GM23338 (cell line): ENCODE measurements at regions not wholly inside any gene's neighbourhood (a gene's known extent, or its start where the extent isn't known, plus 50 kb on each side); places are given as distances from the start of the nearest gene placed in this dataset.

Experiments used
- ATAC-seq: fragments of 200-7000 bp; cut with Tn5 transposase; 3 replicates; pipeline ENCODE4 v1.9.1; 2020
- DNase-seq: peaks from one replicate; pipeline ENCODE4 v3.0.0-alpha.2; 2015; ENCODE audit warnings: low spot score
- H2AFZ ChIP-seq: fragments of 200-600 bp; sonication (generic); 2 replicates; pipeline ENCODE4 v1.8.0; 2016; ENCODE audit warnings: antibody characterized with exemption, mild to moderate bottlenecking, moderate library complexity
- H3F3A ChIP-seq: fragments of 200-600 bp; sonication (generic); replicated peaks from 2 replicates; pipeline ENCODE4 v1.8.0; 2017; ENCODE audit warnings: antibody characterized with exemption, mixed run types, low read depth
- H3K27ac ChIP-seq: fragments of 200-600 bp; sonication (generic); 2 replicates; pipeline ENCODE4 v1.6.1; 2016; ENCODE audit warnings: low read depth
- H3K27me3 ChIP-seq: fragments of 200-600 bp; sonication (generic); 2 replicates; pipeline ENCODE4 v1.8.0; 2016; ENCODE audit warnings: mild to moderate bottlenecking, mixed run types, moderate library complexity; ENCODE audit not compliant: insufficient read depth
- H3K36me3 ChIP-seq: fragments of 200-600 bp; sonication (generic); 2 replicates; pipeline ENCODE4 v1.8.0; 2016; ENCODE audit warnings: mild to moderate bottlenecking; ENCODE audit not compliant: insufficient read depth
- H3K4me1 ChIP-seq: fragments of 200-600 bp; sonication (generic); 2 replicates; pipeline ENCODE4 v1.8.0; 2016; ENCODE audit warnings: mild to moderate bottlenecking, moderate library complexity; ENCODE audit not compliant: insufficient read depth
- H3K4me2 ChIP-seq: fragments of 200-600 bp; sonication (generic); 2 replicates; pipeline ENCODE4 v1.7.1; 2017; ENCODE audit warnings: mixed run types
- H3K4me3 ChIP-seq: fragments of 200-600 bp; sonication (generic); 2 replicates; pipeline ENCODE4 v1.6.1; 2016; ENCODE audit warnings: mixed run types
- H3K79me2 ChIP-seq: fragments of 200-600 bp; sonication (generic); replicated peaks from 2 replicates; pipeline ENCODE4 v1.8.0; 2017; ENCODE audit warnings: mild to moderate bottlenecking; ENCODE audit not compliant: insufficient read depth
- H3K9me2 ChIP-seq: fragments of 200-600 bp; sonication (generic); 2 replicates; pipeline ENCODE4 v1.8.0; 2017; ENCODE audit not compliant: insufficient read depth
- H4K20me1 ChIP-seq: fragments of 200-600 bp; sonication (generic); replicated peaks from 2 replicates; pipeline ENCODE4 v1.8.0; 2017; ENCODE audit warnings: mild to moderate bottlenecking; ENCODE audit not compliant: insufficient read depth
- H3K27ac Mint-ChIP-seq: 2 replicates; pipeline ENCODE4 v1.8.0; 2020; ENCODE audit warnings: inconsistent platforms, mild to moderate bottlenecking, moderate library complexity, mixed read lengths
- H3K27me3 Mint-ChIP-seq: 3 replicates; pipeline ENCODE4 v1.8.0; 2022; ENCODE audit warnings: low read depth, mild to moderate bottlenecking, moderate library complexity, mixed read lengths, inconsistent platforms; ENCODE audit not compliant: insufficient read depth, poor library complexity
- H3K36me3 Mint-ChIP-seq: 3 replicates; pipeline ENCODE4 v1.8.0; 2021; ENCODE audit warnings: low read depth, mild to moderate bottlenecking, inconsistent platforms, moderate library complexity, mixed read lengths
- H3K4me1 Mint-ChIP-seq: 3 replicates; pipeline ENCODE4 v1.8.0; 2020; ENCODE audit warnings: mild to moderate bottlenecking, inconsistent platforms, mixed read lengths
- H3K4me3 Mint-ChIP-seq: 3 replicates; pipeline ENCODE4 v1.8.0; 2021; ENCODE audit warnings: moderate library complexity, mild to moderate bottlenecking, inconsistent platforms, mixed read lengths
- H3K9me3 Mint-ChIP-seq: 3 replicates; pipeline ENCODE4 v1.8.0; 2020; ENCODE audit warnings: moderate library complexity, mild to moderate bottlenecking, inconsistent platforms, mixed read lengths
- CTCF ChIP-seq, 2 experiments: fragments of 200-600 bp in 1 of 2; sonication (generic) in 1 of 2; conservative IDR thresholded peaks; 2 replicates each; pipeline versions ENCODE4 v1.5.1 to v1.6.1; 2016 to 2017; ENCODE audit warnings: antibody characterized with exemption in 2 of 2, low read depth in 2 of 2, mild to moderate bottlenecking in 2 of 2, moderate library complexity in 1 of 2
- EZH2 ChIP-seq: fragments of 200-600 bp; sonication (generic); IDR thresholded peaks from one replicate; pipeline ENCODE4 v1.8.0; 2017; ENCODE audit warnings: antibody characterized with exemption, mild to moderate bottlenecking, low read depth; ENCODE audit not compliant: unreplicated experiment
- EZH2phosphoT487 ChIP-seq: fragments of 200-600 bp; sonication (generic); IDR thresholded peaks from one replicate; pipeline ENCODE4 v1.8.1; 2018; ENCODE audit warnings: antibody characterized with exemption; ENCODE audit not compliant: unreplicated experiment
- JUNB ChIP-seq: IDR thresholded peaks from one replicate; pipeline ENCODE4 v1.6.1; 2016; ENCODE audit warnings: antibody characterized with exemption; ENCODE audit not compliant: unreplicated experiment
- NANOG ChIP-seq: IDR thresholded peaks from 2 replicates; pipeline ENCODE4 v1.6.1; 2016; ENCODE audit warnings: antibody characterized with exemption, borderline replicate concordance
- POLR2AphosphoS5 ChIP-seq: IDR thresholded peaks from 2 replicates; pipeline ENCODE4 v1.6.1; 2016; ENCODE audit warnings: antibody characterized with exemption, low read depth
- STAT1 ChIP-seq: IDR thresholded peaks from one replicate; pipeline ENCODE4 v1.6.1; 2016; ENCODE audit warnings: antibody characterized with exemption; ENCODE audit not compliant: unreplicated experiment
- ZNF114 ChIP-seq: fragments of 250-450 bp; sonication (Bioruptor Pico); IDR thresholded peaks from 2 replicates; pipeline ENCODE4 v1.5.0; 2020; ENCODE audit warnings: mild to moderate bottlenecking, moderate library complexity
- ZNF462 ChIP-seq: fragments of 250-450 bp; sonication (Bioruptor Pico); IDR thresholded peaks from 2 replicates; pipeline ENCODE4 v1.5.0; 2020; ENCODE audit warnings: mild to moderate bottlenecking, moderate library complexity

GRCh38 chr2:41691561-41691960 lies 356.3 kb upstream of the PKDCC start (continued):
- TF ChIP-seq ZNF462 (CRISPR knock-in tag) (no peak), JUNB (no peak), ZNF114 (CRISPR knock-in tag) (no peak), CTCF (conservative IDR thresholded peaks at IDR 0.05; ENCODE audit: low read depth in 2 of 2) (no peak), POLR2AphosphoS5 (no peak)

GRCh38 chr2:41694536-41695049 lies 353.2 kb upstream of the PKDCC start:
- Histone ChIP-seq H3K27me3 (no peaks in the 10 kb centered on the region), H4K20me1 (no peaks in the 10 kb centered on the region), H3K4me1 (no peaks in the 10 kb centered on the region), H3F3A (no peaks in the 10 kb centered on the region), H3K79me2 (no peaks in the 10 kb centered on the region), H3K36me3 (no peaks in the 10 kb centered on the region), H3K4me3 (no peak overlapping the region), H2AFZ (no peak overlapping the region; the same call in 1 of the 2 replicates), H3K9me2 (0 out of 2 replicates have a peak, but pooled peaks cover 2% of the 10 kb centered on the region), H3K27ac (no peak overlapping the region), H3K4me2 (no peak overlapping the region)
- Mint-ChIP-seq H3K4me3 (no peak overlapping the region), H3K4me1 (peaks cover 4% of the 10 kb centered on the region; the same call in 2 of the 3 replicates), H3K27ac (no peak overlapping the region), H3K9me3 (no peaks in the 10 kb centered on the region; the same call in 1 of the 3 replicates), H3K27me3 (no peaks in the 10 kb centered on the region), H3K36me3 (no peaks in the 10 kb centered on the region; the same call in 2 of the 3 replicates)
- ATAC-seq (no peak), DNase-seq (no peak)
- TF ChIP-seq STAT1: no peak
- TF ChIP-seq POLR2AphosphoS5: no peak
- no peak for TF ChIP-seq EZH2
- no peak for TF ChIP-seq EZH2phosphoT487
- no peak for TF ChIP-seq NANOG
